ENCODE measurements at regions not wholly inside any gene's neighbourhood (a gene's known extent, or its start where the extent isn't known, plus 50 kb on each side); places are given as distances from the start of the nearest gene placed in this dataset.
A peak's percentile ranks its signal among the peaks of the same experiment; 100 is the strongest.

- no peak for DNase-seq
These were observed 184.0 kb downstream of the GPX5 start for GRCh38 chr6:28709478-28710349.

GRCh38 chr6:28710466-28711191 is 184.9 kb downstream of the GPX5 start:
- DNase-seq, result no peak

GRCh38 chr6:28711325-28711724 is 185.6 kb downstream of the GPX5 start:
- DNase-seq, result no peak

DNA sequence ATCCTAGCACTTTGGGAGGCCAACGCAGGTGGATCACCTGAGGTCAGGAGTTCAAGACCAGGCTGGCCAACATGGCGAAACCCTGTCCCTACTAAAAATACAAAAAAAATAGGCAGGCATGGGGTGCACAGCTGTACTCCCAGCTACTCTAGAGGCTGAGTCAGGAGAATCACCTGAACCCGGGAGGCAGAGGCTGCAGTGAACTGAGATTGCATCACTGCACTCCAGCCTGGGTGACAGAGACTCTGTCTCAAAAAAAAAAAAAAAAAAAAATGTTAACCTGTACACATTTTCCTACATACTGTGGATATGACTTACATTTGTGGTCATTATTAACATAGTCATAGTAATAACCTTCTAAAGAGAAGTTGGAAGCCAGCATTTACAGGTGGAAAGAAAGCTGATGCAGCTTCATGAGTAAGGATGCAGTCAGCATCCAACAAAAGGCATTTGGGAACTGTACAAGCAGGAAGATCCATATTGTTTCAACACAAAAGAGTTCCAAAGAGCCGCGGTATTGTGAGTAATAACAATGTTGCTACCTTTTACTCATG is 186.2 kb downstream of the GPX5 start:
- DNase-seq, result peak; percentile 4

GRCh38 chr6:28712982-28713381 is 187.3 kb downstream of the GPX5 start:
- no peak for DNase-seq

- DNase-seq, result no peak
These were observed 193.7 kb downstream of the GPX5 start for GRCh38 chr6:28719275-28719940.

DNA sequence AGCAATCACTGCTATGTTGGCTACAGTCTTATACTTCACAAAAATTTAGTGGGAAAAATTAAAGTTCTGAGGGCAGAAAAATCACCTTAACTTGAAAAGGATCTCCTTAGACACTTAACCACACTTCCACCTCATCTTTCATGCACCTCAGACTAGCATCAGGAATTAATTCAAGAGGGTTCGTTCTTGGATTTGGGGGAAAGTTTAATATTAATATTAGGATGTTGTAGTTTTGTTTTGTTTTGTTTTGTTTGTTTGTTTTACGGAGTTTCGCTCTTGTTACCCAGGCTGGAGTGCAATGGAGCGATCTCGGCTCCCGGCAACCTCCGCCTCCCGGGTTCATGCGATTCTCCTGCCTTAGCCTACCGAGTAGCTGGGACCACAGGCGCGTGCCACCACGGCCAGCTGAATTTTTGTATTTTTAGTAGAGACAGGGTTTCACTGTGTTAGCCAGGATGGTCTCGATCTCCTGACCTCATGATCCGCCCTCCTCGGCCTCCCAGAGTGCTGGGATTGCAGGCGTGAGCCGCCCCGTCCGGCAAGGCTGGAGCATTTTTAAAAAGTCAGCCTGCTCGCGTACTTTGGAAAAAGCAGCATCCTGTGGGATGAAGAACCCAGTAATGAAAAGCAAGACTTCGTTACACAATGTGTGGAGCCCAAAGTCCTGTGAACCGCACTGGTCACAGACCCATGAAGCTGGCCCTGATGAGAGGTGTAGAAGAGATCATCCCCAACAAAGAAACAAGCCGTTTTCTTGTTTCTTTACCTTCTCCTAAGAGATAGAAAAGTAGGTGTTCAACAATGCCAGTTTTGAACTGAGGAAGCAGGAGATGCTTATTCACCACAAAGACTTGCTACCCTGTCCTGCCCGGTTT is 194.9 kb downstream of the GPX5 start:
- no peak for DNase-seq

- DNase-seq, result no peak
These were observed 195.7 kb downstream of the GPX5 start for GRCh38 chr6:28721372-28721771.

- no peak for DNase-seq
These were observed 198.7 kb downstream of the GPX5 start for GRCh38 chr6:28724395-28724794.

- DNase-seq, result no peak
These were observed 198.4 kb downstream of the TRIM27 start for GRCh38 chr6:28725274-28725809.

- DNase-seq, result no peak
These were observed 197.9 kb downstream of the TRIM27 start for GRCh38 chr6:28725890-28726348.

DNA sequence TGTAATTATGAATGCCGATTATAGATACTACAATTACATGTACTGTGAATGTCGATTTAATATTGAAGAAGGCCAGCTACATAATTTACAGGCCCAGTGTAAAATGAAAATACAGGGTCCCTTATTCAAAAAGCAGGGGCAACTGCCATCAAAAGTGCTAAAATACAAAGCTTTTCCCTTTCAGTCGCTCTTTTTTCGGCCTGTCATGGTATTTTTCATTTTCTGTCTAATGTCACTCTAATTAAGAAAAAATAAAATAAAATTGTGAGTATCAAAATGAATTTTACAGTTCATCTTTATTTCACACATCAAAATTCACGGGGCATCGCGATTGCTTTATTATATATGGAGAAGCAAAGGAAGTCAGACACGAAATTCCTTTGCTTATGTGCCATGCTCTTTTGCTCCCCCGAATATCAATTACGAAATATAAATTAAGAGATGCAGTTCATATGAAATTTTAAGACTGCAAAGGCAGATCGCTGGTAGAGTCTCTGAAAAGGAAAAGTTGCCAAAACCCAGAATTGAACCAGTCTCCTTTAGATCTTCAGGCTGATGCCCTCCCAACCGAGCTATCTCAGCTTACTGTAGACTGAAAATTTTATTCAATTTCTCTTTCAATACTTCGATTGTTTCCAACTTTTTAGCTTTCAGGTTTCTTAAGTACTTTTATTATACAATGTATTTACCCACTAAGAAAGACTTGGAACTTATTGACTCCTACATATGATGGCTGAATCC is 197.0 kb downstream of the TRIM27 start:
- DNase-seq, result no peak

GRCh38 chr6:28727559-28728211 is 196.1 kb downstream of the TRIM27 start:
- no peak for DNase-seq

GRCh38 chr6:28729501-28730402 is 194.0 kb downstream of the TRIM27 start:
- DNase-seq, result no peak

DNA sequence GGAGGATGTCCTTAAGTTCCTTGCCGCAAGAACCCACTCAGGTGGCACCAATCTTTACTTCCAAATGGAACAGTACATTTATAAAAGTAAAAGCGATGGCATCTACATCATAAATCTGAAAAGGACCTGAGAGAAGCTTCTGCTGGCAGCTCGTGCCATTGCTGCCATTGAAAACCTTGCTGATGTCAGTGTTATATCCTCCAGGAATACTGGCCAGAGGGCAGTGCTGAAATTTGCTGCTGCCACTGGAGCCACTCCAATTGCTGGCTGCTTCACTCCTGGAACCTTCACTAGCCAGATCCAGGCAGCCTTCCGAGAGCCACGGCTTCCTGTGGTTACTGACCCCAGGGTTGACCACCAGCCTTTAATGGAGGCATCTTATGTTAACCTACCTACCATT is 191.7 kb downstream of the TRIM27 start:
- DNase-seq, result no peak

DNA sequence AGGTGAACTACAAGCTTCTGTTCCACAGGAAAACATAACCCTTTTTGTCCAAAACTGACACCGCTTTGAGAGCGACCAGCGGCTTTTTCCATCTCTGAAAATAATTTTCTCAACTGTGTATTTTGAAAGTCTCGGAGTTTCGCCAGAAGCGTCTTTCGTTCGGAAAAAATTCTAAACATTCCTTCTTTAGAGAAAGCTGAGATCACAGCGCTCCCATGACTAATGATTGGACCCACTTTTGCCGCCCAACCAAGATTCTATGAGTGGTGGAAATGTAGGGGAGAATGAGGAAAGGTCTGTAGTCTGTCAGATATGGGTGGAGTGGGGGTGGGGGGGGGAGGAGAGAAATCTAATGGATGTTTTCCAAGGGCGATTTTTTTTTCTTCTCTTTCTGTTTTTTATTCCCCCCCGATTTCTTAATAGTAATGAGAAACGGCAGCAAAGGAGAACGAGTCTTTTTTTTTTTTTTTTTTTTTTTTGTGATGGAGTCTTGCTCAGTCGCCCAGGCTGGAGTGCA is 189.3 kb downstream of the TRIM27 start:
- DNase-seq, result no peak

- no peak for DNase-seq
These were observed 187.7 kb downstream of the TRIM27 start for GRCh38 chr6:28736121-28736520.

GRCh38 chr6:28737750-28738395 is 185.9 kb downstream of the TRIM27 start:
- no peak for DNase-seq

- DNase-seq, result no peak
These were observed 185.4 kb downstream of the TRIM27 start for GRCh38 chr6:28738396-28738765.
